OCI-LY1 (cell line): ENCODE measurements at regions not wholly inside any gene's neighbourhood (a gene's known extent, or its start where the extent isn't known, plus 50 kb on each side); places are given as distances from the start of the nearest gene placed in this dataset.

Experiments
- EZH2 ChIP-seq: fragments of 200-600 bp; sonication (generic), shearing (Covaris generic); IDR thresholded peaks from 2 replicates; pipeline ENCODE4 v1.8.0; 2017; ENCODE audit warnings: borderline replicate concordance, mixed run types, mild to moderate bottlenecking, antibody characterized with exemption, low read length, moderate library complexity, mixed read lengths
- TF ChIP-seq, protein P1 (sequence below): fragments of 200-600 bp; sonication (generic), shearing (Covaris generic); IDR thresholded peaks from 2 replicates; pipeline ENCODE4 v1.5.1; 2017; ENCODE audit warnings: mild to moderate bottlenecking, antibody characterized with exemption, low read length, moderate library complexity, mixed read lengths

DNA sequence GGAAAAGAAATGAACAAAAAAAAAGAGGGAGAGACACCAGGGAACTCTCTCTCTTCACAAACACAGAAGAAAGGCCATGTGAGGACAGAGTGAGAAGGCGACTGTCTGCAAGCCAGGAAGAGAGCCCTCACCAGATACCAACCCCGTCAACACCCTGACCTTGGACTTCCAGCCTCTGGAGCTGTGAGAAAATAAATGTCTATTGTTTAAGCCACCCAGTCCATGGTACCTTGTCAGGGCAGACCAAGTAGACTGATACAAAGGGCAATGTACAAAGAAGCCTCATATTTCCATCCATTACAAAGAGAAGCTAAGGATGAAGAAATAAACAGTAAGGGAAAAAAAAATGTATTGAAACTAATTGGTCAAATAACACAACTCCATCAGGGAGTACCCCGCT, 146.6 kb downstream of the ZNF281 start:
- TF ChIP-seq, protein P1, sequence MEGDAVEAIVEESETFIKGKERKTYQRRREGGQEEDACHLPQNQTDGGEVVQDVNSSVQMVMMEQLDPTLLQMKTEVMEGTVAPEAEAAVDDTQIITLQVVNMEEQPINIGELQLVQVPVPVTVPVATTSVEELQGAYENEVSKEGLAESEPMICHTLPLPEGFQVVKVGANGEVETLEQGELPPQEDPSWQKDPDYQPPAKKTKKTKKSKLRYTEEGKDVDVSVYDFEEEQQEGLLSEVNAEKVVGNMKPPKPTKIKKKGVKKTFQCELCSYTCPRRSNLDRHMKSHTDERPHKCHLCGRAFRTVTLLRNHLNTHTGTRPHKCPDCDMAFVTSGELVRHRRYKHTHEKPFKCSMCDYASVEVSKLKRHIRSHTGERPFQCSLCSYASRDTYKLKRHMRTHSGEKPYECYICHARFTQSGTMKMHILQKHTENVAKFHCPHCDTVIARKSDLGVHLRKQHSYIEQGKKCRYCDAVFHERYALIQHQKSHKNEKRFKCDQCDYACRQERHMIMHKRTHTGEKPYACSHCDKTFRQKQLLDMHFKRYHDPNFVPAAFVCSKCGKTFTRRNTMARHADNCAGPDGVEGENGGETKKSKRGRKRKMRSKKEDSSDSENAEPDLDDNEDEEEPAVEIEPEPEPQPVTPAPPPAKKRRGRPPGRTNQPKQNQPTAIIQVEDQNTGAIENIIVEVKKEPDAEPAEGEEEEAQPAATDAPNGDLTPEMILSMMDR = no peak
- TF ChIP-seq EZH2 = no peak
